Mesenteric fat pad (tissue), 1 donor: ENCODE measurements at regions not wholly inside any gene's neighbourhood (a gene's known extent, or its start where the extent isn't known, plus 50 kb on each side); places are given as distances from the start of the nearest gene placed in this dataset.
"Not testable (repeated sequence)": the region's sequence is repeated elsewhere in the genome, so short reads cannot be mapped to it uniquely, and the experiment has no call there.

Experiments
- DNase-seq: peaks from one replicate; pipeline ENCODE4 v3.0.0-alpha.2; 2020; ENCODE audit warnings: low spot score
- donor health status: DM: yes; HTN: yes; CAD: no.

DNA sequence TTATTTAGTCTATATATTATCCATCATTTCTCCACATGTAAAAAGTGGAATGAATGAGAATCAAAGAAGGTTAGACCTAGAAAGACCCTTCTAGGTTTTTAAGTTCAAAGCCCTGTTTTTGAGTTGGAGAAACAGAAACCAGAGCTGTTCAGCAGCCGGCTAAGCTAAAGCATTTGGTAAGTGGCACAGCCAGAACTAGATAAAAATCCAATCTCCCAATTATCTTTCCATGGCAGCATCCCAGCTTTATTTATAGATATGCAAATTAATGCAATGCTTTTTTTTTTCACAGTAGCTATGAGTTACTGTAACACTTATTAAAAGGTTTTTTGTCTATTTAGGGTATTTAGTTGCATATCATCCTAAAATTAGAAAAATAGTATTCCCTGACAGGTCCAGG is 85.1 kb downstream of the NIBAN1 start:
- no peak for DNase-seq

DNA sequence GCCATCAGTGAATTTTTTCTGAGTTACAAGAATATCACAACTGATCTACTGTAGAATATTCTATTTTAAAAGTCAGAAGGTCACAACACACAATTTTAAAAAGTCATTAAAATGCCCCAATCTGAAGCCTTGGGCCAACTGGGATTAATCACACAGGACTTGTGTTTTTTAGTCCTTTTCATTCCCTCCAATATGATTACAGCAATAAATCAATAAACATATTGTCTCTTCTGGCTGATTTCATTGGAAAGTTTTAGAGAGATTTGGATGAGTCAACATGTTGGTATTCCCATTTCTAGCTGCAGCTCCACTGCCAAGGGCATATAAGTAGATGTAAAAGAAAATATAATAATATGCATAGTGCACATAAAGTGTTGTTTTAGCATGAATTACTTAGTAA is 85.8 kb downstream of the NIBAN1 start:
- no peak for DNase-seq

DNA sequence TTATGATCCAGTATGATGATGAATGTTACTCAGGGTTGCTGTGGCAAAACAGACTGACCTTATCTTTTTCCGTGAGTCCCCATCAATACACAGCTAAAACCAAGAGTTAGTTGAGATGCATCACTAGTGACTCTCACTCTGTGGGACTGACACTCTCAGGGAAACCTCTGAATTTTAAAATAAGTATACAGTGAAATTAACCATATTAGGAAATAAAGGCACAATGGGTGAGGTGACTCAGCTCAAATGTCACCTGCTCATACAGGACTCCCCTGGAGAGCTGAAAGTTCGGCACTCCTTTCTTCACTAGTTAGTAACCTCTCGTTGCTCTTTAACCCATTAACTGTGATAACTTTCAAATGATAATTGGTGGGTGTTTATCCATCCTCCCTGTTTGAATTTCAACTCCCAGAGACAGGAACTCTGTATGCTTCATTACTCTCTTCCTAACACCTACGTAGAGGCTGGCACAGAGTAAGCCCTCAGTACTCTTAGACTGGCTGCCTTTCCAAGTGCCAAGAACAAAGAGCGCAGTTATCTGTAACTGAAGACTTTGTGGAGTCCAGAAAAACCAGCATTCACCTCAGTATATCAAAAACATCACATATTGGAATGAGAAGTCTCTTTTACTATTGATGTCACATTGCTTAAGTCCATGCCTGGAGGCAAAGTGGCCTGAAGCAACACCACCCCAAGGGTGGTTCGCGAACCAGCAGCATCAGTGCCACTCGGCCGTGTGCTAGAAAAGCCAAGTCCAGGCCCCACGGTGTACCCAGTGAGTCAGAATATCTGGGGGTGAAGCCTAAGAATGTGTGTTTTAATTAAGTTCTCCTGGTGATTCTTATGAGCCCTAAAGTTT is 91.1 kb downstream of the NIBAN1 start:
- DNase-seq = no peak

DNA sequence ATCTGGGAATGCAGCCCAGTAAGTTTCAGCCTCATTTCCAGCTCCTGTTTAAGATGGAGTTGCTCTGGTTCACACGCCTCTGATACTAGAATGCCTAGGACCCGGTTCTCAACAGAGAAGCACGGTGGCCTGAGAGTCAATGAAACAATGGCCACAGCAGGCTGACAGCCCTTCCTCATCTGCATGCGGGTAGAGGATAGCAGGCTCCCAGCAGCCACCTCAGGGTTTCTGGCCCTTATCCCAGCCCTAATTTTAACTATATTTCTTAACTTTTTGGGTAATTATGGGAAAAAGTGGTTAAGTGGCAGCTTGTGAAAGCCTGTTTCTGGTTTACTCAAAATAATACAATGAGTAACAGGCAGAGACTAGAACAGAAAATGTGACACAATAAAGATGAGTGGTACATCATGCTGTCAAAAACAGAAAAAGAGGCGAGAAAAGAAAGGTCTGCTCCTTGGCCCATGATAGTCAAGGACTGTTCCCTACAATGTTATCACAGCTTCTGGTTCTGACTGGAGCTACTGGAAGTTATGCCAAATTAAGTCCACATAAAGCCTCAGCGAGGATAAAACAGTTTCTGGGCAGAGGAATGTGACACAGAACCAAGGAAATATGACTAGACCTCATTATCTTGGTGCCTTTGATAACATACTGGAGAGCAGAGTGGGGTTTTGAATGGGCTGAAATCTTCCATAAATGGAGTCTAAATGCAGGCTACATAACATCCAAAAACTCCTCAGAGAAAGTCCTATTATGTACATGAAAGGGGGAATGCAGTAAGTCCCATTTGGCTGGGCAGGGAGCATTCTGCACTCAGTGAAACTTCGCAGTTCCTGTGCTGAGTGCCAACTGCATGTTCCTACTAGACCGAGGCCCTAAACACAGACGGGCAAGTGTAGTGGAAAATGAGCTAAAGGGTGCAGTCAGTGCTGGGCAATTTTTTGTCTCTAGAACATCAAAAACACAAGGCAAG is 92.1 kb downstream of the NIBAN1 start:
- DNase-seq = no peak

DNA sequence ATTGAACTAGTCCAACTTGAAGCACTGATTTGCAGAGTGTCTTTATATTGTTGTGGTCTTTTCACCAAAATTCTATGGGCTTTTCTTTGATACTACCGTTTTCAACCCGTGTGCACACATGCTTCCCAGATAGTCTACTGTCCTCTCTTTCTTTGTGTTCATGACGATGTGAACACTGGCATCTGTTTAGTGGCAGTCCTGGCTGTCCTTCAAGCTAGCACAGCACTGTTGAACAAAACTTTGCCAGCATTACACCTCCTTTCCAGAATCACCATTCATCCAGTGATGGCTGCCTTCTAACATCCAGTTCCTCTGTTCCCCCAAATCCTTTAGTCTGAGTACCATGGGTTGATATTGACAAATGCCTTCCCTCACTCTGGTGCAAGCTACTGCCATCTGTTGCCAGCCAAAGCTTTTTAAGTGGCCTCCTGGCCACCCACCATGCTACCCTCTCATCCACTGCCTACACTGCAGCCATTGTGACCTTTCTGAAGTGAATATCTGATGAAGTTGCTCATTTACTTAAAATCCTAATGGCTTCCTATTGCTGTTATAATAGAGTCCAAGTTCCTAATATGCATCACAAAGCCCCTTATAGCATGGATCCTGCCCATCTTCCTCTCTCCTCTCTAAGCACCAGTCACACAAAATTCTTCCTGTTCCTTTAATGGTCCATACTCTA is 94.3 kb downstream of the NIBAN1 start:
- no peak for DNase-seq

DNA sequence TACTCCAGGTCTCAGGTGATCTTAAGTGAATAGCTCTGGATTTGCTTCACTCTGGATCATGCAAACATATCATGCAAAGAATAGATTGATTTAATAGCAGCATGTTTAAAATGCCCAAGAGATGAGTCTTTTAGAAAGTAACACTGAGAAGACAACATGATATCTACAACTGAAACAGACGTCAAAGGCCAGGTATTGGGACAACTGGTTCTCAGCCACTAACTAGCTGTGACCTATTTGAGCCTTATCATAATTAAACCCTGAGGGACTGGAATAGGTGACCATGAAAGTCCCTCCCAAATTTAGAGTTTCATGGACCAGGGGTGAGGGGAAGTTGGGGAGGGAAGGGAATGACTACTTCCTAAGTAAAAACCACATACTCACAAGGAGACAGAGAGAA is 95.7 kb downstream of the NIBAN1 start:
- no peak for DNase-seq

DNA sequence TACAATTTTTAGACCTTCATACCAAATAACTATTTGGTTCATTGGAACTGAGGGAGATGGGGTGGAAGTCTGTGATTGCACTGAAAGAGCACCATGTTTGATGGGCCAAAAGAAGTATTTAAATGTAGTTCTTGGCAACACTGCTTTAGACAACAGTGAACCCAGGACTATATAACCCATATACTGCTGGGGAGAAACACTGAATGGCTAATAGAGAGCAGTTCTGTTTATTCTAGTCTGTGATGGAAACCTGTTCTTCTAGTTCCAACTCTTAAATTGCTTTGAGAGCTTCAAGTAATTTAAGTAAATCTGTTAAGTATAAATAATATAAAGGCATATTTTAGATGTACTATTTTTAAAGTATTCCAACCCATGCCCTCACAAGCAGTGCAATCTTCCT is 96.3 kb downstream of the NIBAN1 start:
- no peak for DNase-seq

DNA sequence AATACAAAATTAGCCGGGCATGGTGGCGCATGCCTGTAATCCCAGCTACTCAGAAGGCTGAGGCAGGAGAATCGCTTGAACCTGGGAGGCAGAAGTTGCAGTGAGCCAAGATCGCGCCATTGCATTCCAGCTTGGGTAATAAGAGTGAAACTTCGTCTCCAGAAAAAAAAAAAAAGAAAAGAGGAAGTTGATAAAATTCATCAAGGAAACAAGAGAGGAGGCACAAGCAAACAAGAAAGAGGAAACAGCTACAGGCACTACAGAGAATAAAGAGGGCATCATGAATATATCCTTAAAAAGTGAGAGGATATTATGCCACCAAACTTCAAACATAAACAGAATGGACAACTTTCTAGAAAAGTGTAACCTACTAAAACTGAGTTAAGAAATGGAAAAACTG is 98.3 kb downstream of the NIBAN1 start:
- DNase-seq = not testable (repeated sequence)

DNA sequence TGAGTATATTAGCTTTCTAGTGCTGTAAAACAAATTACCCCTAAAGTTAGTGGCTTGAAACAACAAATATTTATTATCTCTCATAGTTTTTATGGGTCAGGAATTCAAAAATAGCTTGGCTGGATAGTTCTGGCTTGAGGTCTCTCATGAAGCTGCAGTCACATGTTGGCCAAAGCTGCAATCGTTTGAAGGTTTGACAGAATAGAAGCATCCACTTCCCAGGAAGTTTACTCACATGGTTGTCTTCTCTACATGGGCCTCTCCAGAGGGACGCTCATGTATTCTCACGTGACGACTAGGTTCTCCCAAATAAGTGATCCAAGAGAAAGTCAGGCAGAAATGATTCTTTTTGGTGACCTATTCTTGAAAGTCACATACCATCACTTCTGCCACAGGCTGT is 99.1 kb downstream of the NIBAN1 start:
- DNase-seq = no peak

DNA sequence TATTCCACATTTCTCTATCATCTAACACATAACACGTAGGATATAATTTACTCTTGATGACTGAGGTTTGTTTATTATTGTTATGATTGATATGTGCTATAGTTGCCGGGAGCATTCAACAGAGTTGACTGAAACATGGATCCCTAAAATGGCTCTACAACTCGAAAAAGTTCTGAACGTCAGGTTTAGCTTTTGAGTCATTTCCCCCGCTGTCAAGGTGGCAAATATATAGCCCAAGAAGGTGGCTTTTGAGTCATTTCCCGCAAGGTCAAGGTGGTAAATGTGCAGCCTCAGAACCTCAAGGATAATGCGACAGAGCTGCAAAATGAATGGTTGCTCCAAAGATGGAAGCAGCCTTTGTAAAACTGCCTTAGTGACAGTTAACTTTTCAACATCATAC is 104.0 kb downstream of the NIBAN1 start:
- no peak for DNase-seq

DNA sequence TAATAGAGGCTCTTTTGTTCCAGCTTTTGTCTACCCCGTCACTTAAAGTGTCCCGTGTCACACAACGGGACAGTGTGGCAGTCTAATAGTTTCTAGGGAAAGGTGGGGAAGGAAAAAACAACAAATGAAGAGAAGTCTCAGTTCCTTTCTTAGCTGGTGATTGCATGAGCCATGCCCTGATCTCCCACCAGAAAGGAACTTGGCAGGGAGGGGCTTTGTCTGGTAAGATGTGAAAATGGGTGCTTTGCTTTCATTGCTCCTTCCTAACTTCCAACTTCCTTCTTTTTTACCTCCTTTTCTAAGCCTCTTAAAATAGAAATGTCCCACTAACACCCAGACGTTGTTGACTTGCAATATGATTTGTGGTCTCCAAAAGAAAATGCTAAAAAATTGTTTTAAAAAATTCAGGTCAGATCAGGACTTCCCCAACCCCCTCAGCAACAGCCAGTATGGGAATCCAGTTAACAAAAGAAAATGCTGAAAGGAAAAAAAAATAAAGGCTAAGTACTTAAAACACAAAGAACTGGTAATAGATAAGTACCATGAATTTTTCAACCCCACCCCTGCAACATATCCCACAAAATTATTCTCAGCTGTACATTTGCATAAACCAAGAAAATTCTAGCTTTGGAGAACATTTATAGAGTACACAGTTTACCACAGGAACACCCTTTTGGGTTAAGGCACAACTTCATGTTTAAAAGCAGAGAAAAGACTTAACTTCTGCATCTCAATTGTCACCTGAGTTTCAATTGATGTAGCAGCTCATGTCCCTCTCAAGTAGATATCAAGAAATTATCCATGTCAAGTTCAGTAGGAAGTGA is 106.2 kb downstream of the NIBAN1 start:
- no peak for DNase-seq

DNA sequence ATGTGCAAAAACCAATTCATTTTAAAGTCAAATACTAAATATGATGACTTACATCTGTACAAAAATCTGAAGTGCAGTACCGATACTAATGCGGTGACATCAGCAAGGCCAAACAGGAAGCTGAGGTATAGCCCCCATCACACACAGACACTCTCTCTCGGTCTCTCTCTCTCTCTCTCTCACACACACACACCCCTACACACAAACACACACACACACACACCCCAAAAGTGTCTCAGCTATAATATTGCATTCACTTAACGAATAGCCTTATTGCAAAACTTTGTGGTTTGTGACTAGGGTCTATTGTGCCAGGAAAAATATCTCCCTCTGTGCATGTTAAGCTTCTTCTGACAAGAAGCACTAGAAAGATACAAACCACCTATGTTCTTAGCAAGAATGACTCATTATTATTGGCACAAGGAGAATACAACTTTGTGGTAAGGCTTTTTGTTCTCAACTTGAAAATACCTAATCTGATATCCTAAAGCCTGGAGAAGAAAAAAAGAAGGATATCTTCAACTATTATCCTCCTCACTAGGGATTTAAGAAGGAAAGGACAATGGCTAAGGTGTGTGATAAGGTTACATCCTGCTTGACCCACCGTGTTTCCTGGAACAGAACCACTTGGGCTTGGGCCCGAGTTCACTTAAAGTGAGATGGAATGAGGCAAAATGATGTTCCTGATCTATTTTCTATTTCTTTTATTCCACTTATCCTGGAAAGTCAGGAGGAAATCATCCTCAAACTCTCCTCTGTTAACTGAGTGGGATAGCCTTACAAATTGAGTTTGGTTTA is 107.1 kb downstream of the NIBAN1 start:
- DNase-seq = no peak

DNA sequence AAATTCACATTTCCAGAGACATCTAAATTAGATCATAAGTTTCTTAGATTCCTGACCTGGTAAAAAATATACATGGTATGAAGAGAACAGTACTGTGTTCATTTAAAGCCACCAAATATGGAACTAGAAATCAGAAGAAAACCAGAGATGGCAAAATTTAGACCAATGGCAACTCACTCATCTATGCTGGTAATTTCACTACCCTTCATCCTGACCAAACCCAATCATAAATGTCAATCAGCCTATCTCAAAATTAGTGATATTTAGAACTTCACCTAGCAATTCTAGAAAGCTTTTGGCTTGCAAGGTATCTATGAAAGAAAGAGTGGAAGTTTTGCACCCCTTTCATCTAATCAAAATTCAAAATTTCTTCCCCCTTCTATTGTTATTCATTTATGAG is 107.7 kb downstream of the NIBAN1 start:
- DNase-seq = no peak

DNA sequence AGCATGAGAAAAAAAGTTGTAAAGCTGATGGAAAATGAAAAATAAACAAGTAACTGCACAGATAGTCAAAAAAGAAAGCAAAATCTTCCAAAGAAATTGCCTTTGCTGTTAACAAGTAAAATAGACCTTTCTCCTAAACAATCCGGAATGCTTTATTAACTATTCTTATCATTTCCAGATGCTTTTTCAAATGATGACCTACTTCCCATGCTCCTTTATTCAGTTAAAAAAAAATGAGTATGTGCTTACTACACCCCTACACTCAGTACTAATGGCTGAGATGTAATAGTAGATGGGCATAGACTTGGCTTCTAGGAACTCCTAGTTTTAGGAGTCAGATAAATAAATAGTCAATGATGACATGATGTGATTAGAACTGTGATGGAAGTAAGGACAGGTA is 108.5 kb downstream of the NIBAN1 start:
- no peak for DNase-seq

DNA sequence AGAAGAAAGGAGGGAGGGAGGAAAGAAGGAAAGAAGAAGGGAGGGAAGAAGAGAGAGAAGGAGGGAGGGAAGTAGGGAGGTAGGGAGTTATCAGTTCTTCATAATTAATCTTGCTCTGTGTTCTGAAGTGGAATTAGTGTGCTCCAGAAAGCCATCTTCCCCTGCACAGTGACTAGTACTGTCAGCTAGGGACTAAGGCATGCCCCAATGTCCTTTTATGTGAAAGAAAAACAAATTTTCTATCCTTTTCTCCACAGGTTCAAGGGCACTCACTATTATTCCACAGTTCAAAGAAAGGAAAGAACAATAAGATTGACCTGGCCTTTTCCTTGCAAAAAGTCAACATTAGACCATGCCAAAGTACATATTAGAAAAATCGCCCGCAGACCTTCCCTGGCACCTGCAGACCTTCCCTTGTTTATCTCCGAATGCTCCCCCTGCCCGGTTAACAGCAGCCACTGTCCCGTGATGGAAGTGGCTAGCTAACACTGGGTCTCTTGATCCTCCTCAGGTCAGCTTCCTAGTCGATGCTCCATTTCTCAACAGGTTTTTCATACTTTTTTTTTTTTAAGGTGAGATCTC is 107.2 kb upstream of the EDEM3 start:
- DNase-seq = no peak

DNA sequence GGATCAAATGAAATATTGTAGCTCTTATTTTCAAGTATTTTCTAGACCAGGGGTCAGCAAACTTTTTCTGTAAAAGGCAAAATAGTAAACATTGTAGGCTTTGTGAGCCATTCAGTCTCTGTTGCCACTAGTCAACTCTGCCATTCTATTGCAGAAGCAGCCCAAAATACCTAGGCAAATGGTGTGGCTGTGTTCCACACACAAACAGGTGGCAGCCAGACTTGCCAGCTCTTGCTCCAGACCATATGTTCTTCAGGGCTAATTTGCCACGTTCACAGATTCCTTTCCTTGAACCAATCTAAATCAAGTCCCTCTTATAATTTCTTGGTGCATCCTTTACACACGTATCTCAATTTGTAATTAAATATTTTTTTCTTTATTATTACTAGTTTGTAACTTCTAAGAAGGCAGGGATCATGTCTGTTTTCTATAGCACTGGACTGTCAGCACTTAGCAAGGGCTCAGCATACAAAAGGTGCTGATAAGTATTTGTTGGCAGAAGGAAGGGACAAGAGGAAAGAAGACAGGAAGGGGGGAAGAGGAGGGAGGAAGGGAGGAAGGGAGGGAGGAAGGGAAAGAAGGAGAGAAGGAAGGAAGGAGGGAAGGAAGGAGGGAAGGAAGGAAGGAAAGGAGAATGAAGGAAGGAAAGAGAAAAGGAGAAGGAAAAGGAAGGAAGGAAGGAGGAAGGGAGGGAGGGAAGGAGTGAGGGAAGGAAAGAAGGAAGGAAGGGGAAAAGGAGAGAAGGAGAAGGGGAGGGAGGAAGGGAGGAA is 106.5 kb upstream of the EDEM3 start:
- DNase-seq = no peak

DNA sequence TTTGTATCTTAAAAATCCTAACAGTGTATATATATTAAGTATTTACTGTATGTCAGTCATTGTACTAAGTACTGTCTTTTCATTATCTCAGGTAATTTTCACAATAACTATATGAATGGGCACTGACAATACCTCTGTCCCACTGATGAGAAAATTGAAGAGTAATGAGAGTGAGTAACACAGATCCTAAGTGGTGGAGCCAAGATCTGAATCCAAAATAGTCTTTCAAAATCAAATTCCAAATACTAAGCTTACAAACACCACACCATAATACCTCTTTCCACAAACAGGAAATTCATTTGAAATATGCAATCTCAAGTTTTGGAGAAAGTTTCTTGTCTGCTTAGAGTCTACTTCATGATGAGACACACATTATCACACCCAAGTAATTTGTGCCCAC is 105.9 kb upstream of the EDEM3 start:
- no peak for DNase-seq

DNA sequence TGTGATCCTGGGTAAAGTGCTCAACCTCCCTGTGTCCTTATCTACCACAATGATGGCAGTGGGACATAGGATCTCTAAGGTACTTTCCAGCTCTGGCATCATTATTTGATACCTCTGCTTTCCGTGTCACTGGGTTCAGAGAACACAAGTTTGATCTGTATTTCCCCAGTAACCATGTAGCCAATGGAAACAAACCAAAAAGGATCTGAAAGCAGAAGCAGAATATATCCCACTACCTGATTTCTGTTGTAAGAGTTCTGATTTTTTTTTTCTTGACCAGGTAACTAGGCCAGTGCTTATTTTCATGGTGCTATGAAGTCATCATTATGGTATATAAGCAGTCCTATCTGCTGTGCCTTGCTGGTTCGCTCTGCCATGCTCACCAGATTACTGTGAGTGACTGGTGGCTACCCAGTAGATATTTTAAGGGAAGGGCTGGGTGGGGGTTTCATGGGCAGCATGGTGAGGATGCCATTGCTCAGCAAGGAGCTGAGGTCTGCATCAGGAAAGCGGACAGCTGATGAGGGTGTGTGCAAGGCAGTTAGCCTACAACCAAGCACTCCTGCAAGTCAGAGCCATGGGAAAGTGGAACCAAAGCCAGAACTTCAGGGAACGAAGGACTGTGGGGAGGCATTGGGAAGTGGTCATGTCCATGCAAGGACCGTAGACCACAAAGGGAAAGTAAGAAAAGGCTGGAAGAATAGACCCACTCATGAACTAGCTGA is 104.9 kb upstream of the EDEM3 start:
- no peak for DNase-seq
